SW 1271 (cell line): ENCODE measurements at regions not wholly inside any gene's neighbourhood (a gene's known extent, or its start where the extent isn't known, plus 50 kb on each side); places are given as distances from the start of the nearest gene placed in this dataset.
"Not testable (repeated sequence)": the region's sequence is repeated elsewhere in the genome, so short reads cannot be mapped to it uniquely, and the experiment has no call there.

Experiments
- DNase-seq, 2 experiments: peaks; one replicate each; lab custom pipeline; 2025; lab: John Stamatoyannopoulos, UW

- DNase-seq, result no peak
Observed at GRCh38 chr7:29649876-29650275, 86.2 kb downstream of the PRR15 start.

- DNase-seq, result no peak
Observed at GRCh38 chr7:29651477-29651876, 87.8 kb downstream of the PRR15 start.

GRCh38 chr7:29652556-29652955 lies 88.9 kb downstream of the PRR15 start:
- DNase-seq, result no peak

DNA sequence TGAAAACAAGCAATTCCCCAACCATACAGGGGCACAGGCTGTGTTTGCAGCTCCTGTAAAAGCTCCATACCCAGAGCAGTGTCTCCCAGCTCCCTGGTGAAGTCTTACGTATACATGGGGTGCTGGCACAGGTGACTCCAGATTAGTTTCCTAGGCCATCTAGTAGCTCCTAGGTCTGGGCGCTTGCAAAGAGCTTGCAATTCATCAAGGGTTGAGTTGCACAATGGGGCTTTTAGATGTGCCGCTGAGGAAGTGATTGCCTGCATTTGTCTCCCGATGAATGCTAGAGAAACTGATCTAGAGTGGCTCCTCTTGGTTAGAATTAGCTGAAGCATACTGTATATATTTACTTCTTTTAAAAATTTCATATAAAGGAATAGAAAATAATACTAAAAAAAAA lies 90.7 kb downstream of the PRR15 start:
- not testable (repeated sequence) for DNase-seq

DNA sequence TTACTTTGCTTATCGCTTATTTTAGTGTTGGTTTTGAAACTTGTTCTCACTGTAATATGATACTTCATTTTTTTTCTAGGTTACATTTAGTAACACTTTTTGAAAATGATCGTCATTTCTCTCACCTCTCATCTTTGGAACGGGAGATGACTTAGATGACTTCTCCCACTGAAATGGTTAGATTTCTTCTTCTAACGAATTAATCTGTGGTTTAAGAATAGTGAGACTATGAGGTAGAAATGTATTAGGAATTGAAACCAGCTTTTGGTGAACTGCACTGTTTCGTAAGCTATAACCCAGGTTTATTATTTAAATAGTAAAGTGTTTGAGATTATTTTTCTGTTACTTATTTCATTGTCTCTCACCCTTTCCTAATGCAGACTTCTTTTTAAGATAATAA lies 93.7 kb downstream of the PRR15 start:
- no peak for DNase-seq

DNA sequence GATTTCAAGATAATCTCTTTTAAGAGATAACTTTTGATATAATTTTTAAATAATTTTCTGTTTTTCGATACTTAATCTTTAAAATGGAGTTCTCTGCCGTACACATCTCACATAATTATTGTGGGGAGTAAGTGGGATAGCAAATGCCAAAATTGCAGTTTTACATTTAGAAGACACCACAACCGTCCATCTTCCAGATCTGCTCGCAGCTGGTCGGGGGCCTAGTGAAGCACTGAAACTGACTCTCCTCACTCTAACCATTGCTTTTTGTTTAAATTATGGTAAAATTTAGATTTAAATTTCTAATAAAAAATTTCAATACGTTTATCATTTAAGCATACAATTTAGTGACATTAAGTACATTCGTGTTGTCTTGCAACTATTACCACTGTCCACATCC lies 94.2 kb downstream of the PRR15 start:
- DNase-seq, result no peak

DNA sequence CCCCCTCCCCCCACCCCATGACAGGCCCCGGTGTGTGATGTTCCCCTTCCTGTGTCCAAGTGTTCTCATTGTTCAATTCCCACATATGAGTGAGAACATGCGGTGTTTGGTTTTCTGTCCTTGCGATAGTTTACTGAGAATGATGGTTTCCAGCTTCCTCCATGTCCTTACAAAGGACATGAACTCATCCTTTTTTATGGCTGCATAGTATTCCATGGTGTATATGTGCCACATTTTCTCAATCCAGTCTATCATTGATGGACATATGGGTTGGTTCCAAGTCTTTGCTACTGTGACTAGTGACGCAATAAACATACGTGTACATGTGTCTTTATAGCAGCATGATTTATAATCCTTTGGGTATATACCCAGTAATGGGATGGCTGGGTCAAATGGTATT lies 95.6 kb downstream of the PRR15 start:
- DNase-seq, result not testable (repeated sequence)

GRCh38 chr7:29662899-29663298 lies 99.3 kb downstream of the PRR15 start:
- peak in 1 of 2 experiments; percentile 37 for DNase-seq

DNA sequence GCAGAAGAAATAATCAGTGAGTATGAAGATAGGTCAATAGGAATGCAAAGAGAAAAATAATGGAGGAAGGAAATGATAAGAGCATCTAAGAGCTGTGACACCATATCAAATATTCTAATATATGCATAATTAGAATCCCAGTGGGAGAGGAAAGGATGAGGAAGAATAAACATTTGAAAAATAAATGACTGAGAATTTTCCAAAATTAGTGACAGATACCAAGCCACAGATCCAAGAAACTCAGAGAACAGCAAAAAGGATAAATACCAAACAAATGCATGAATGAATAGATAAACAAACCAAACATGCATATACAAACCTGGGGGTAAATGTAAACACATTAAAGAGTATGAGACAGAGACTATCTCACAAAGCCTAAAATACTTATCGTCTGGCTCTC lies 101.4 kb downstream of the PRR15 start:
- not testable (repeated sequence) for DNase-seq

GRCh38 chr7:29667096-29667669 lies 103.5 kb downstream of the PRR15 start:
- DNase-seq, result not testable (repeated sequence)

GRCh38 chr7:29671286-29671685 lies 107.7 kb downstream of the PRR15 start:
- DNase-seq, result not testable (repeated sequence)

GRCh38 chr7:29673635-29674034 lies 110.0 kb downstream of the PRR15 start:
- not testable (repeated sequence) for DNase-seq

DNA sequence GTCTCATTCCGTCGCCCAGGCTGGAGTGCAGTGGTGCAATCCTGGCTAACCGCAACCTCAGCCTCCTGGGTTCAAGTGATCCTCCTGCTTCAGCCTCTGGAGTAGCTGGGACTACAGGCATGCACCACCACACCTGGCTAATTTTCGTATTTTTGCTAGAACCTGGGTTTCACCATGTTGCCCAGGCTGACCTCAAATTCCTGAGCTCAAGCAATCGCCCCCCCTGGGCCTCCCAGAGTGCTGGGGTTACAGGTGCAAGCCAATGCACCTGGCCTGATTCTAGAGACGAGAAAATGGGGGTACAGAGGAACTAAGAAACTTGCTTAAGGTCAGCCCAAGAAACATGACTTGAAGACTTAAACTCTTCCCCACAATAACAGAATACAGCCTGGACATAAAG lies 111.0 kb downstream of the PRR15 start:
- not testable (repeated sequence) for DNase-seq

DNA sequence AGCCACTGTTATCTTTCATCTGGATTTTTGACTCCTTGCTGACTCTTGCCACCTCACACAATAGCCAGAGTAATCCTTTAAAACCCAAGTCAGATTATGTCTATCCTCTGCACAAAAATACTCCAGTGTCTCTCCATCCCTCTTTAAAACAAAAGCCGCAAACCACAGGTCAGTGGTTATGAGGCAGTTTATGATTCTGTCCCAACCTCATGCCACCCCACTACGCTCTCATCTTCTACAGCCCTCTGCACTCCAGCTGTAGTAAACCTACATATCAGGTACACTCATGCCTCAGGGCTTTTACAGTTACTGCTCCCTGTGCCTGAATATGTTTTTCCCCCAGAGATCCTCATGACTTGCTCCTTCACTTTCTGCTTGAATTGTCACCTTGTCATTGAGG lies 113.6 kb downstream of the PRR15 start:
- DNase-seq, result not testable (repeated sequence)

GRCh38 chr7:29679963-29680362 lies 116.3 kb downstream of the PRR15 start:
- not testable (repeated sequence) for DNase-seq

DNA sequence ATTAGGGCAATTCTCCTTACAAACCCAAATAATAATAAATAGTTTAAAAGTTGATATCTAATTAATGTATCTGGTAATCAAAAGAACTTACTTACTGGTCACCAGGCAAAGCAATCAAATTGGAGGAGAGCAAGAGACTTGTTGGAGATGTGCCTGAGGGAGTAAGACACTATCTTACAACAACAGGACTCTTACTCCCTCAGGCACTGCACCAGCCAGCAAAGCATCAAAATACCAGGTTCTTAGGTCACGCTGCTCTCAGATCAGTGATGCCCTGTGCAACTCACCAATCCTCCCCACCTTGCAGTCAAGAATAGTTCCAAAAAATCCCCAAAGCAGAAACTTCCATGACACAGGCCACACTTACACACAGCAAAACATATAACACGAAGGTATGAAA lies 117.0 kb downstream of the PRR15 start:
- not testable (repeated sequence) for DNase-seq

DNA sequence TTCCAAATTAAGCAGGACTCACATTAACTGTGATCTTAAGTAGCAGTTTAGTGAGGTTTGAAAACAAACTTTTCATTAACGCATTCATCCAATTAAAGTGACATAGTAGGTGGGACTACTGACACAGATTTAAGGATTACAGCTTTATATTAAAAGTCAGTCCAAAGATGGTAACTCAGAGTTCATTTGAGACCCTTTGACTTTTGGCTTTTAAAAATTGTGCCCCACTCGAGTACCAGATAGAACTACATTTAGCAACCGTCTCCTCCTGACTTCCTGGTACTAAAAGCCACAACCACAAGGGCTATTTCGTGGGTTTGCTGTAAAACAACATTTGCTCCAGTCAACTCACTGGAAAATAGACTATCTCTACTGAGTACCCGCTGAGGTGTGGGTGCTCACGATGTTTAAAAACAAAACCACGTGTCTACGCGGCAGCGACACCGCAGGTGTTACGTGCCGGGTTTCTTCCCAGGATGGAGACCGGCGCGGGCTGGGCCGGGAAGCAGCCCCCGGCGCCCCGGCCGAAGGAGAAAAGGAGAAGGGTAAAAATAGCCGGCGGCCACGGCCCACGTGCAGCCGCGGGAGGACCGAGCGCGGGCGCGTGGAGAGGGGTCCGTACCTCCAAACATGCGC lies 120.6 kb downstream of the PRR15 start:
- peak in 1 of 2 experiments; percentile 3 for DNase-seq

- peak; percentile 47 to 50 for DNase-seq
Observed at GRCh38 chr7:29684787-29685650, 121.3 kb upstream of the WIPF3 start.

GRCh38 chr7:29685651-29686271 lies 120.5 kb upstream of the WIPF3 start:
- DNase-seq, result peak in 1 of 2 experiments; percentile 31

DNA sequence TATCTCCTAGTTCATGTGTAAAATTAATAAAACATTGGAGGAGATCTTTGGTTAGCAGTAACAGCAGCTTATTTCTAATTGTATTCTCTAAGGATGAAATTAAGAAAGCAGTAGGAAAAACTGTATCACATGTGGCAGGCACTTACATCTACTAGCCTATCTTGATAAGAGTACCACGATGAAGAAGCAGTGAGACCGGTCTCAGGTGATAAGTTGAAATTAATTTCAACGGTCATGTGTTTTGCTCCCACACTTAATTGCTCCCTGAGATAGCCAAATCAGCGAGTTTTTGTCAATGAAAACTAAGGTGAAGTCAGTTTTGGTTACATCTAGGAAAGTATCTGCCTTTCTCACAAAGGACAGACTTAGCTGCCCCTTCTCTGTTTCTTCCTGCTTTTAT lies 115.8 kb upstream of the WIPF3 start:
- DNase-seq, result not testable (repeated sequence)

DNA sequence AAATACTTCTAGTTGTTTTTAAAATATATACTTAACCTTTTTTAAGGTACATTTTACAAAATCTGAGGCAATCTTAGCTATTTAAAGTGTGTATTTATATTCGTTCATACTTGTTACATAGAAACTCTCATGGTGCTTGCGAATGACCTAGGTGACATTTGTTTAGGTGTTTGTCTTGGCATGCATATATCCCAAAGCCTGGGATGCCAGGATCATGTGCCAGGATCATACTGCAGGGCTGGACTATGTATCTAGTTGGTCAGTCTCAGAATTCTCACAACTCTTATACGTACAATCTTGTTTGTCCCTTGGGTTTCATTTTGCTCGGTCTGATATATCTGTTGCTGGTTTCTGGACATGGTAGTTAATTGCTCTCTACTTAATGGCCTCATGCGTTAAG lies 109.9 kb upstream of the WIPF3 start:
- DNase-seq, result not testable (repeated sequence)

DNA sequence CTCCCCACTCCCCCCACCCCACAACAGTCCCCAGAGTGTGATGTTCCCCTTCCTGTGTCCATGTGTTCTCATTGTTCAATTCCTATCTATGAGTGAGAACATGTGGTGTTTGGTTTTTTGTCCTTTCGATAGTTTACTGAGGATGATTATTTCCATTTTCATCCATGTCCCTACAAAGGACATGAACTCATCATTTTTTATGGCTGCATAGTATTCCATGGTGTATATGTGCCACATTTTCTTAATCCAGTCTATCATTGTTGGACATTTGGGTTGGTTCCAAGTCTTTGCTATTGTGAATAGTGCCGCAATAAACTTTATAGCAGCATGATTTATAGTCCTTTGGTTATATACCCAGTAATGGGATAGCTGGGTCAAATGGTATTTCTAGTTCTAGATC lies 106.6 kb upstream of the WIPF3 start:
- DNase-seq, result not testable (repeated sequence)
